Smooth muscle cell (in vitro differentiated cells): ENCODE measurements at regions not wholly inside any gene's neighbourhood (a gene's known extent, or its start where the extent isn't known, plus 50 kb on each side); places are given as distances from the start of the nearest gene placed in this dataset.

Experiments used
- DNase-seq: peaks from one replicate; lab custom pipeline; 2025; ENCODE audit not compliant: unreplicated experiment; lab: John Stamatoyannopoulos, UW
- H2AFZ ChIP-seq: fragments of 200-600 bp; sonication (generic); 2 replicates; pipeline ENCODE4 v1.6.0; 2016; ENCODE audit warnings: antibody characterized with exemption, low read depth, mild to moderate bottlenecking
- H3F3A ChIP-seq: fragments of 200-600 bp; sonication (generic); 2 replicates; pipeline ENCODE4 v1.6.0; 2017; ENCODE audit warnings: antibody characterized with exemption, low read depth
- H3K27ac ChIP-seq: fragments of 200-600 bp; sonication (generic); 2 replicates; pipeline ENCODE4 v1.5.1; 2016; ENCODE audit warnings: low read depth, mild to moderate bottlenecking
- H3K27me3 ChIP-seq: fragments of 200-600 bp; sonication (generic); 2 replicates; pipeline ENCODE4 v1.6.1; 2016; ENCODE audit warnings: low read depth, mild to moderate bottlenecking
- H3K36me3 ChIP-seq: fragments of 200-600 bp; sonication (generic); 2 replicates; pipeline ENCODE4 v1.5.1; 2016; ENCODE audit warnings: low read depth
- H3K4me1 ChIP-seq: fragments of 200-600 bp; sonication (generic); 2 replicates; pipeline ENCODE4 v1.5.1; 2016; ENCODE audit warnings: low read depth
- H3K4me2 ChIP-seq: fragments of 200-600 bp; sonication (generic); 2 replicates; pipeline ENCODE4 v1.6.0; 2016; ENCODE audit warnings: mild to moderate bottlenecking
- H3K4me3 ChIP-seq: fragments of 200-600 bp; sonication (generic); 2 replicates; pipeline ENCODE4 v1.5.1; 2016; ENCODE audit warnings: mild to moderate bottlenecking
- H3K79me2 ChIP-seq: fragments of 200-600 bp; sonication (generic); 2 replicates; pipeline ENCODE4 v1.6.0; 2016; ENCODE audit warnings: low read depth, mild to moderate bottlenecking
- H3K9ac ChIP-seq: fragments of 200-600 bp; sonication (generic); 2 replicates; pipeline ENCODE4 v1.6.0; 2016; ENCODE audit warnings: low read depth
- H3K9me3 ChIP-seq: fragments of 200-600 bp; sonication (generic); replicated peaks from 2 replicates; pipeline ENCODE4 v1.5.1; 2016; ENCODE audit warnings: low read depth
- H4K20me1 ChIP-seq: fragments of 200-600 bp; sonication (generic); 2 replicates; pipeline ENCODE4 v1.6.0; 2016; ENCODE audit warnings: low read depth
- CTCF ChIP-seq: fragments of 200-600 bp; sonication (generic); IDR thresholded peaks from 2 replicates; pipeline ENCODE4 v1.5.1; 2017; ENCODE audit warnings: borderline replicate concordance, mild to moderate bottlenecking, antibody characterized with exemption; ENCODE audit not compliant: insufficient read depth, poor library complexity, severe bottlenecking
- WGBS: methylation state at CpG from one replicate; pipeline ENCODE4 v1.1.7; 2016; ENCODE audit warnings: low lambda C conversion rate; 5-methylcytosine and 5-hydroxymethylcytosine counted together

GRCh38 chr3:162171970-162172369 lies 675.4 kb downstream of the OTOL1 start:
- H3K4me2 ChIP-seq = no peak overlapping the region
- no peak for TF ChIP-seq CTCF
- no peaks in the 10 kb centered on the region for H3K9me3 ChIP-seq
- no peaks in the 10 kb centered on the region for H3K79me2 ChIP-seq
- H2AFZ ChIP-seq = no peak overlapping the region
- no peak overlapping the region for H3K4me3 ChIP-seq
- no peaks in the 10 kb centered on the region for H3K4me1 ChIP-seq
- H3K9ac ChIP-seq = no peak overlapping the region
- 89% methylated on average over 1 of the region's 1 CpG for WGBS
- H3K36me3 ChIP-seq = no peaks in the 10 kb centered on the region
- H4K20me1 ChIP-seq = no peaks in the 10 kb centered on the region
- no peaks in the 10 kb centered on the region for H3F3A ChIP-seq
- DNase-seq = no peak
- no peaks in the 10 kb centered on the region for H3K27me3 ChIP-seq
- no peak overlapping the region for H3K27ac ChIP-seq

GRCh38 chr3:162175145-162175544 lies 678.5 kb downstream of the OTOL1 start:
- Histone ChIP-seq H3K27ac (no peak overlapping the region), H2AFZ (no peak overlapping the region), H3K4me1 (no peaks in the 10 kb centered on the region), H3K4me2 (no peak overlapping the region), H4K20me1 (no peaks in the 10 kb centered on the region), H3K27me3 (no peaks in the 10 kb centered on the region), H3K79me2 (no peaks in the 10 kb centered on the region), H3K36me3 (no peaks in the 10 kb centered on the region), H3K4me3 (no peak overlapping the region), H3F3A (no peaks in the 10 kb centered on the region), H3K9me3 (no peaks in the 10 kb centered on the region), H3K9ac (no peak overlapping the region)
- no peak for DNase-seq
- TF ChIP-seq CTCF = no peak
- 90% methylated on average over 4 of the region's 4 CpGs for WGBS

DNA sequence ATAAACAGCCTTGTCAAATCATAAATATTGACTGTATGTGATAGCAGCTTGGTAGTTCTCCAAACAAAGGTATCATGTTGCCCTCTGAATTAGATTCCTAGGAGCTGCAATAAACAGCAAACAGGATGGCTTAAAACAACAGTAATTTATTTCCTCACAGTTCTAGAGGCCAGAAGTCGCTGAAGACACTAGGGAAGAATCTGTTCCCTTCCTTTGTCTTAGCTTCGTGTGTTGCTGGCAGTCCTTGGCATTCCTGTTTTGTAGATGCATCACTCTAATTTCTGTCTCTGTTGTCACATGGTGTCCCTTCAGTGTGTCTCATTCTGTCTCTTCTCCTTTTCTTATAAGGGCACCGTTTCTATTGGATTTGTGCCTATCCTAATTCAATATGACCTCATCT lies 679.3 kb downstream of the OTOL1 start:
- no peak for DNase-seq
- H3K27me3 ChIP-seq = no peaks in the 10 kb centered on the region
- no peaks in the 10 kb centered on the region for H3F3A ChIP-seq
- H3K79me2 ChIP-seq = no peaks in the 10 kb centered on the region
- H3K4me3 ChIP-seq = no peak overlapping the region
- WGBS = 85% methylated on average over 3 of the region's 3 CpGs
- H3K27ac ChIP-seq = no peak overlapping the region
- H3K4me1 ChIP-seq = no peaks in the 10 kb centered on the region
- H3K9me3 ChIP-seq = no peaks in the 10 kb centered on the region
- H3K36me3 ChIP-seq = no peaks in the 10 kb centered on the region
- no peak for TF ChIP-seq CTCF
- no peak overlapping the region for H3K9ac ChIP-seq
- H4K20me1 ChIP-seq = no peaks in the 10 kb centered on the region
- H3K4me2 ChIP-seq = no peak overlapping the region
- H2AFZ ChIP-seq = no peak overlapping the region

- no peaks in the 10 kb centered on the region for H3F3A ChIP-seq
- H4K20me1 ChIP-seq = no peaks in the 10 kb centered on the region
- H3K27me3 ChIP-seq = no peaks in the 10 kb centered on the region
- no peak for TF ChIP-seq CTCF
- no peak overlapping the region for H3K4me2 ChIP-seq
- no peak overlapping the region for H3K27ac ChIP-seq
- H3K4me3 ChIP-seq = no peak overlapping the region
- whole genome bisulfite sequencing = 98% methylated on average over 1 of the region's 1 CpG
- no peaks in the 10 kb centered on the region for H3K9me3 ChIP-seq
- no peak for DNase-seq
- no peaks in the 10 kb centered on the region for H3K36me3 ChIP-seq
- H3K79me2 ChIP-seq = no peaks in the 10 kb centered on the region
- no peaks in the 10 kb centered on the region for H3K4me1 ChIP-seq
- H2AFZ ChIP-seq = no peak overlapping the region
- no peak overlapping the region for H3K9ac ChIP-seq
Measured at GRCh38 chr3:162183440-162183839, 686.8 kb downstream of the OTOL1 start.
